ENCODE measurements at regions not wholly inside any gene's neighbourhood (a gene's known extent, or its start where the extent isn't known, plus 50 kb on each side); places are given as distances from the start of the nearest gene placed in this dataset.

DNA sequence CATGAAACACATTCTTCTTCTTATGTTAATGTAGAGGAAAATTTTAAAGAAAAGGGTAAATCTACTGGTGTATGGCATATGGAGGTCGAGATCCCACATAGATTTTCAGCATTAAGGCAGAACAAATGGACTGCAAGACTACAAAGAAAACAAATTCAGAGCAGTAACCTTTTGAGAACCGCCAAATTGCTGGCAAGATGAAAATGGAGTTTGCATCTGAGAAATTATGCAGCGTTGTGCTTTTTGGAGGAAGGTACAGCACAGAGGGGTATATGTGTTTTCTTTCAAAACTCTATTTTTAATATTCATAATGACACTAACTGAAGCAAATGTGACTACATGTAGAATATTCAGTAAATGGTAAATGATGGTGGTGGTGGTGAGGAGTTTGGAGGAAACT is 59.0 kb upstream of the PARD3B start:
- DNase-seq (ENCODE audit: insufficient read length, low spot score) (no peak), FAIRE-seq (no peak)
- TF ChIP-seq, protein P1, sequence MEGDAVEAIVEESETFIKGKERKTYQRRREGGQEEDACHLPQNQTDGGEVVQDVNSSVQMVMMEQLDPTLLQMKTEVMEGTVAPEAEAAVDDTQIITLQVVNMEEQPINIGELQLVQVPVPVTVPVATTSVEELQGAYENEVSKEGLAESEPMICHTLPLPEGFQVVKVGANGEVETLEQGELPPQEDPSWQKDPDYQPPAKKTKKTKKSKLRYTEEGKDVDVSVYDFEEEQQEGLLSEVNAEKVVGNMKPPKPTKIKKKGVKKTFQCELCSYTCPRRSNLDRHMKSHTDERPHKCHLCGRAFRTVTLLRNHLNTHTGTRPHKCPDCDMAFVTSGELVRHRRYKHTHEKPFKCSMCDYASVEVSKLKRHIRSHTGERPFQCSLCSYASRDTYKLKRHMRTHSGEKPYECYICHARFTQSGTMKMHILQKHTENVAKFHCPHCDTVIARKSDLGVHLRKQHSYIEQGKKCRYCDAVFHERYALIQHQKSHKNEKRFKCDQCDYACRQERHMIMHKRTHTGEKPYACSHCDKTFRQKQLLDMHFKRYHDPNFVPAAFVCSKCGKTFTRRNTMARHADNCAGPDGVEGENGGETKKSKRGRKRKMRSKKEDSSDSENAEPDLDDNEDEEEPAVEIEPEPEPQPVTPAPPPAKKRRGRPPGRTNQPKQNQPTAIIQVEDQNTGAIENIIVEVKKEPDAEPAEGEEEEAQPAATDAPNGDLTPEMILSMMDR (IDR thresholded peaks at IDR 0.05; ENCODE audit: insufficient read depth, missing control alignments) = no peak

DNA sequence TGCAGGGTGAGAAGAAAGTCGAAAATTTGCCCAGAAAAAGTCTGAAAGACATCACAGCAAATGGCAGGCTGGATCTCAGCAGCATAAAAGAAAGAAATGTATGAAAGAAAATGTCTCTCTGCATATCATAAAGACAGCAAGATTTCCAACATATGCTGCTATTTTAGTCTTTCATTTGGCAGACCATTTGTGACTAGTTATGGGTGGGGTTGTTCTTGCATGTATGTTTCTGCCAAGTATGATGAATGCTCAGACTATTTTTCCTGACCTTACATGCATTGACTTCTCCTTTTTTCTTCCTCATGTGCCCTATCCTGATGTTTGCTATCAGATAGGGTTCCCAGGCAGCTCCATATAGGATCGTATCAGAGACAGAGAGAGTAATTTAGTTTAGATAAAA is 58.5 kb upstream of the PARD3B start:
- no peak for DNase-seq (ENCODE audit: insufficient read length, low spot score)
- FAIRE-seq = no peak
- TF ChIP-seq, protein P1 (IDR thresholded peaks at IDR 0.05; ENCODE audit: insufficient read depth, missing control alignments) = no peak

DNA sequence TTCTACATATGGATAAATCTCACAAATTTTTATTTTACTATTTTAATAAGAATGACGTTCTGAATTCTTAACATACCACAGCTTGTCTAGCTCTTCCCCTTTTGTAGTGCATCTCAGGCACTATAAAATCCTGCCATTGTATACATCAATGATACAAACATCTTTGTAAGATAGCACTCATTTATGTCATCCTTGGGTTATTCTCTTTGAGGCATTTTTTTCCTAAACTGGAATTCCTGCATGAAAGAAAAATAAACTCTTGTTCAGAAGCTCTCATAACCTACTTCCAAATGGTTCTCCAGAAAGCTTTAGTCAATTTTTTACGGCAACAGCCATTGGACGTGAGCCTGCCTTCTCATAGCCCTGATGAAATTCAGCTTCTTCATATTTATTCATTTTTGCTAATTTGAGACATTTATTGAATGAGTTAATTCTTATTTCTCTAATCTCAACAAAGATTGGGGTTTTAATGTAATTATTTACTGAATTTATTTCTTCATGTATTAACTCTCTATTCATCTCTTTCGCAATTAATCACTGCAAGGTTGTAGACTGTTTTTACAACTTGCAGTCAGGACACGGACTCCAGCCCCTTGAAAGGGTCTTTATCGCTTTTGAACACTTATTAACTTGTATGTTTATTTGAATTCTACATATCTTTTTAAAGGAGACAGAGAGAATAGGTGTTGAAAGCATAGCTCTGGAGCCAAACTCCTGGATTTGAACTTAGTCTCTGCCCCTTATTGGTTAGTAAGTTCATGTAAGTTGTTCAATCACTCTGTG is 57.6 kb upstream of the PARD3B start:
- DNase-seq (ENCODE audit: insufficient read length, low spot score) (no peak), FAIRE-seq (no peak)
- TF ChIP-seq, protein P1 (IDR thresholded peaks at IDR 0.05; ENCODE audit: insufficient read depth, missing control alignments) = no peak

DNA sequence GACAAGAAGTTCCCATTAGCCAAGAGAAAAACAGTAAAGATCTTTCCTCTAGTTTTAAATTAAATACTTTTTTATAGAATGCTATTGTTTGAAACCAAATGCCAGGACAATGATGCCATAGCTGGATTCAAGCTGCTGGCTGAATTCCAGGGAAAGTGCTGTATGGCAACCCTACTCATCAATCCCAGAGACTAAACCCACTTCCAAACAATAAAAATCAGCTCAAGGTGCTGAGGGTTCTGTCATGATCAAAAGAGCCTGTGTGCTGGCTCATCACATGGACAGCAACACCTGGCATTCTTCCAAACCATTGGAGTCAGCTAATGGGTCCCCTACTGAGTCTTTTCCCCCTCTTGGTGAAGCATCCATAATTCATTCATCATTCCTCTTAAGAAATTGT is 53.7 kb upstream of the PARD3B start:
- TF ChIP-seq, protein P1 (IDR thresholded peaks at IDR 0.05; ENCODE audit: insufficient read depth, missing control alignments) = no peak
- DNase-seq (ENCODE audit: insufficient read length, low spot score) (no peak), FAIRE-seq (no peak)

DNA sequence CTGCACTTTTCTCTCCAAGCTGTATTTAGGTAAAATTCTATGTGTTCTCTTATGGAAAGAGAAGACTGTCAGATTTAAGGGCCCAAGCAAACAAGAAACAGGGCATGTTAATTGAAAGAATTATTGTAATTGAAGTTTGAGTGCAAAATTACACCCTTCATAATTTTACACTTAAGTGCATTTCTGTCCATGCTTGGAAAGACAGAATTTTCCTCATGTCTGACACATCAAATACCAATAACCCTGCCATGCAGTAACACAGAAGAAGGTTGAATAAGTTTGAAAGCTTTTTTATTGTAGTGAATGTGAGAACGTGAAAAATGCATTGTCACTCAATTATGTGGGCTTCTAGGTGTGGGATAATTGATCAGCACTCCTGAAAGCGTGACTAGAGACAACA is 52.9 kb upstream of the PARD3B start:
- TF ChIP-seq, protein P1 (IDR thresholded peaks at IDR 0.05; ENCODE audit: insufficient read depth, missing control alignments) = no peak
- DNase-seq (ENCODE audit: insufficient read length, low spot score) = no peak
- no peak for FAIRE-seq

DNA sequence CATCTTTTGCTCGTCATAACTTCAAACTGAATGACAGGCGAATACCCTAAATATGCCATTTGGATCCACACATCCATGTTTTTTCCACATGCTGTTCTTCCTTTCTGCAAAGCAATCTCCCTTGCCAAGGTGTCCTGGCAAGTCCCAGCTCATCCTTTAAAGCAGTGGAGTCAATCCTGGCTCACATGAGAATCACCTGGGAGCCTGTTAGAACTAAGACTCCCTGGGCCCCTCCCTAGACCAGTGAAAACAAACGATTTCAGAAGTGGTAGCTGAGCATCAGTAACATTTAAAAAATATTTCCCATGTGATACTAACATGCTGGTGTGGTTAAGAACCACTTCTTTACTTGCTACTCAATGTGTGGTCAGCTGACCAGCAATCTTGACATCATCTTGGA is 50.6 kb upstream of the PARD3B start:
- DNase-seq (ENCODE audit: insufficient read length, low spot score) = no peak
- TF ChIP-seq, protein P1 (IDR thresholded peaks at IDR 0.05; ENCODE audit: insufficient read depth, missing control alignments) = no peak
- FAIRE-seq = no peak

DNA sequence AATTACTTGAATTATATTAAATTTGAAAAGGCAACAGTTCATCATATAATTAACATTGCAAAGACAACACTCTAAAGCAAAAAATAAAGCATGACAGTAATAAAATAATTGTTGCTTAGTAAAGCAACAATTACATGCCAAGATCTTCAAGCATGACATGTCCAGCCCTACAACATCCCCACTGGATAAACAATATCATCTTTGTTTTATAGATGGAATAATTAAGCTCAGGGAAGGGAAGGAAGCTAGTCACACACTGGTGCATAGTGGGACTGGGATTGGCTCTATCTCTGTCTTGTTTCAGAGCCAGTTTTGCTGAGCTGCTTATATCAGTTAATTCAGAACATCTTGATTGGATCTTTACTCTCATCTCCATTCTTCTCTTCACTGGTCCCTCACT is 49.9 kb upstream of the PARD3B start:
- TF ChIP-seq, protein P1 (IDR thresholded peaks at IDR 0.05; ENCODE audit: insufficient read depth, missing control alignments) = no peak
- DNase-seq (ENCODE audit: insufficient read length, low spot score) (no peak), FAIRE-seq (no peak)
